Stimulated activated CD4-positive, alpha-beta T cell treated with anti-CD3 and anti-CD28 coated beads, Interleukin-12 subunit alpha, Interleukin-12 subunit beta, amount 100 ng/mL, for 24 hours (primary cell): ENCODE measurements at regions not wholly inside any gene's neighbourhood (a gene's known extent, or its start where the extent isn't known, plus 50 kb on each side); places are given as distances from the start of the nearest gene placed in this dataset.

Source experiments
- DNase-seq, 2 experiments: peaks; one replicate each; pipeline ENCODE4 v3.0.0-alpha.2; 2020; ENCODE audit warnings: low read depth in 2 of 2

DNA sequence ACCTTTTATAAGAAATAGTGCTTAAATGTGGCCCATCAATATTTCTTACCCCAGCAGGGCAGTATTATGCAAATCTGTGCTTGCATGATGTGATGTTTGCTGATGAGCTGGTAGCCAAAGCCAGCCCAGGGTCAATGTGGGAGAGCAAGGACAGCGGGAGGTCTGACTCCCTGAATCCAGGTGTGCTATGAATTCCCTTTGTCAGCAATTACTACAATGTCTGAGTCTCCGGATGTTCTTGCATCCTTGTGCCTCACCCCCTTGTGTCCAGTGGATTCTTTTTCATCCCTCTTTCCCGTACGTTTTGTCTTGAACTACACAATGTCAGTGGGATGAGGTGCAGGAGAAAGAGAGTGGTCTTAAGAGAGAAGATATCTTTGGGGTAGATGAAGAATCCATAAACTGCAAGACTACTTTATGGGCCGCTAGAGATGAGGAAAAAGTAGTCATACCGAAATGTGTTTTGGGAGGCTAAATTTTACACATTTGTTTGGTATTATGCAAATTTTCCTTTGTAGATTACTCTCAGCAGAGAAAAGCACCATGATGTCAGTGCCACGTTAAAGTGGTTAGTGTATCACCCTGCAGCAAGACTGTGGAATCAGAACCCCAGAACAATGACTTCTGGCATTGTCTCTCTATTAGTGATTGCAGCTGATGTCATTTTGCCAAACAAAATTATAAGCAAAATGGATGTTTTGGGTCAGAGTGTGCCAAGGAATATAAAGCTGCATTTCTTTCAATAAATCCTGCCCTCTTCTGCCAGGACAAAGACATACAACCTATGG, 53.5 kb upstream of the TSHZ3 start:
- DNase-seq: no peak

DNA sequence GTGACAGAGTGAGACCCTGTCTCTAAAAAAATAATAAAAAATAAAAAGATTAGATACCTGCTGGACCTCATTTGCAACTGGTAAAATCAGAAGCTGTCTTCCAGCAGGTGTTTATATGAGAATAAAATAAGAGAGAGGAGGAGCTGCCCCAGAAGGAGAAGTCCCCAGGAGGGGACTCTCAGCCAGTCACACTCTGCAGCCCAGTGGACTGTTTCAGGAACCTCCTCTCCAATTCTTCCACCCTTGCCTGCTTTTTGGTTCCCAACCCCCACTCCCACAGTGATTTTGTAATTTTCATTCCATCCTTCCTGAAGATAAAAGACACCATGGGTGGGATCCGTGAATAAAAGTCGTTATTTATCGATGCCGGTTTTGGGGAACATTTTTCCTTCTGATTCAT, 56.9 kb upstream of the TSHZ3 start:
- no peak for DNase-seq

DNA sequence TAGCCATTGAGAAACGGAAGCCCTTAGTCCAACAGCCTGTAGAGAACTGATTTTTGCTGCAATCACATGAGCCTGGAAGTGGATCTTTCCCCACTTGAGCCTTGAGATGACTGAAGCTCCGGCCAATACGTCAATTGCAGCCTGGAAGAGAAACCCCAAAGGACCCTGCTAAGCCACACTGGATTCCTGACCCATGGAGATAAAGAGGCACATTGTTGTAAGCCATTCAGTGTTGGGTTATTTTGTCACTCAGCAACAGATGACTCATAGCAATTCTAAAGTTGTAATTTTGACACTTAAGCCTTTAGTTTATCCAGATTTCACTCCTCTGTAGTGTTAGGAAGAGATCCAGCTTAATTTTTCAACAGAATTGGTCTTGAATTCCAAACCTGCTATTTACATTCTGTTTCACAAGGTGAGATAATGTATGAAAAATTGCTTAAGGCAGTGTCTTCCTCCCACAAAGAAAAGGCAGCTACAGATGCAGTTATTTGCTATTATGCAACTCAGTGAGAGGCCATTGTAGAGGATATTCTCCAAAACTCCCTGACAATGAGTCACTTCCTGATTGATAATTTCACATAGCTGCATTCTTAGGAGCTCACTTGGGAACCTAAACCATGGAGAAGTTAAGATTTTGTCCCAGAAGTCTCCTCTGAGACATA, 59.4 kb upstream of the TSHZ3 start:
- DNase-seq: no peak

DNA sequence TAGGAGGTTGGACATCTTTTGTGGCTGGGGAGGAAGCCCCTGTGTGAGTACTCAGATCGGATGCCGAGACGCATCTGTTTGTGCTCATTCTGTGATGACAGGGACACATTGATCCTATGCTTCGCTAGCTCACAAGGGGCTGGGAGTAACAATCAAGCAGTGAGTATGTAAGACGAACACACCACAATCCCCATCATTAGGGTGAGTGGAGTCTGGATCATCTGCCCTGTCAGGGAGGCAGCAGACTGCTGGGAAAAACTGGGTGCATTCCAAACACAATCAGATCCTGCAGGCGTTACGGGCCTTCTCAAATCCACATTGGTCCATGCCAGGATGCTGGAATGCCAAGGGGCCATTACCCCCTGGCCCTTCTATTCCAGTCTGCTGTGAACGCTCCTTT, 64.1 kb upstream of the TSHZ3 start:
- DNase-seq: no peak

DNA sequence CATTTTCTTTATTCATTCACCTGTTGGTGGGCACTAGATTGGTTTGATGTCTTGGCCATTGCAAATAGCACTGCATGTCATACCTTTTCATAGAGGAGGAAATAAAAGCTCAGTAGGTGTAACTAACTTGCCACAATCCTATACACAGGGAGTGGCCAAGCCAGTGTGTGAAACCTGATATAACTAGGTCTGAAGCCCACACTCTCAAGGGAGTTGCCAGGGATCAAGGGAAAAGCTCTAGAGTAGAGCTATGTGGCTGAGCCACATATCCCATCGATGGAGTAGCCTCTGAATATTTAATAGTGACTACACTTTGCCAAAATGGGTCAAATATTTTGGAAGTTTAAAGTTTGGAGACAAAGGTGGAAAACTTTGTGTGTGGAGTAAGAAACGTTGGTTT, 66.1 kb upstream of the TSHZ3 start:
- no peak for DNase-seq

DNA sequence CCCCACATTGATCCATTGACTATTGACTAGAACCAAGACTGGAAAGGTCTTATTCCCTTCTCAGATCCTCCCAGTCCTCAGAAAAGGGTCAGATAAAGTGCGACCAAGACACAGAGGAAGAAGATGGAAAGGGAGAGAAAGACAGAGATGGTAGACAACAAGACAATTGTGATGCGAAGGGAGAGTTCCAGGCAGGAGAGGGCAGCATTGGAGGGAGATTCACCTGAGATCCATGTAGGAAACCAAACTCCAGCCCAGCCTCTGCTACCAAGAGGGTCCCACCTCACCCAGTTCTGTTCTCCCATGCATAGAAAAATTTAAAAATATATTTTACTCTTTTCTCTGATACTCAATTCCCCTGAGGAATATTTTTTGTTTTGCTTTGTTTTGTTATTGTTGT, 67.3 kb upstream of the TSHZ3 start:
- no peak for DNase-seq

DNA sequence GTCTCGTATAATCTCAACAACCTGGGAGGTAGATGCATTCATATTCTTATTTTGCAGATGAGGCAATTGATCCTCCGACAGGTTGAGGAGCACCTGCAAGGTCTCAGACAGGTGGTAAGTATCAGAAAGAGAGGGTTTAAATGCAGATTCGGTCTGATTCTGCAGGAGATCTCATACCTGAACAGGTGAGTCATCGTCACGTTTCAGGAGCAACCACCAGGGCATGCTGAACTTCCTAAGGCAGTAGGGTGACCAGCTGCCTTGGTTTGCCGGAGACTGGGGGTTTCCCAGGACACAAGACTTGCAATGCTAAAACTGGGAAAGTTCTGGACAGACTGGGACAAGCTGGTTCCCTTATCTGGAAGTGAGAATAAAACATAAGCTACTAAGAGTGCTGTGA, 68.8 kb upstream of the TSHZ3 start:
- DNase-seq: no peak

DNA sequence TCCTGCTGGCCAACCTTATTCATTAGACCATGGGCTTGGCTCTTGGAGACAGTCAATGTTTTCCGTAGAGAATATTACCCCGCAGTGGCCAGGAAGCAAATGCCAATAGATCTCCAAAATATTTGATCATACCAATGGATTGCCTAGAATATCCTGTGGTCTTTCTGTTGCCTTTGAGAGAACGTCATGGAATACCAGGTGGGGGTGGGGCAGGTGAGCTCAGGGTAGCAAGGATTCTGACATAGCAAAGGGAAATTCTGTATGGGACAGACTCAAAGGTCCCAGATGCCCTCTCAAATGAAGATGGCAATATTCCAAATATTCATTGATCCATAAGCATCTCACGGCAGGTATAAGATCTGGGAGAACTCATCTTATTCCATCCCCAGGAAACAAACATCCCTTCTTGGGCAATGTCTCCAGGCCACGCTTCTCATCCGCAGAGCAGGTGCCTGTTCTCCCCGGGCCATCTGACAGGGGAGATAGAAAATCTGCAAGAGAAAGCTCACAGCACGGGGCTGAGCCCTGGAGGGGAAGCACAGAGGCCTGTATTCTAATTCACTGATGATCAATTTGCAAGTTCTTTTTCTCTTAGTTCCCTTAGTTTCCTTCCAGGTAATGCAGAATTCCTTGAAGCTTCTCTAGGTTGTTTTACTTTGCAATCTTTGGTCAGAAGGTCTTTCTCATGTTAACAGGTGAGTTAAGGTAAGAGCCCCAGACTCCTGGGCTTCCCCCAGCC, 69.6 kb upstream of the TSHZ3 start:
- no peak for DNase-seq

DNA sequence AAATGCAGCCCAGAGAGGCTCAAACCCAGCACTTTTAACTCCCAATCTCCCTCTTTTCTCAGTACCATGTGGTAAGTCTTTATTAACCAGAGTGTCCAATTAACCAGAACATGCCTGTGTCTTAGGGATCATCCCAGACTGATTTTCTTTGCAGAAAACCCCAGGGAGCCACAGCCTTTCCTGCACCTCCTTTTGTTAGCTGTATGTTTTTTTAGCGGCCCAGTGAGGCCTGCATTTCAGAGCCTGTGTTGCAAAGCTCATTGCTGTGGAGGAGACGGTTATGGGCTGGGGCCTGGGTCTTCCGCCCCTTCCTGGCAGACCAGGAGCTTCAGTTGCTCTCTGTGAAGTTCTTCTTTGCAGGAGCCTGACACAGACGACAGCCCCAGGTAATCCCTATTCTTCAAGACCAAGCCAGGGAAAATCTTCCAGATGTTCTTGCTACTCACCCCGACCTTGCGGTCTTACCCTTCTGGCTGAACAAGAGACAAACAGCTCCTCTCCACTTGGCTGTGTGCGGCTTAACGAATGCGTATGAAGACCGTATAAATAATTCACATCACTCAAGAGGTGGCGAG, 70.7 kb upstream of the TSHZ3 start:
- DNase-seq: no peak

DNA sequence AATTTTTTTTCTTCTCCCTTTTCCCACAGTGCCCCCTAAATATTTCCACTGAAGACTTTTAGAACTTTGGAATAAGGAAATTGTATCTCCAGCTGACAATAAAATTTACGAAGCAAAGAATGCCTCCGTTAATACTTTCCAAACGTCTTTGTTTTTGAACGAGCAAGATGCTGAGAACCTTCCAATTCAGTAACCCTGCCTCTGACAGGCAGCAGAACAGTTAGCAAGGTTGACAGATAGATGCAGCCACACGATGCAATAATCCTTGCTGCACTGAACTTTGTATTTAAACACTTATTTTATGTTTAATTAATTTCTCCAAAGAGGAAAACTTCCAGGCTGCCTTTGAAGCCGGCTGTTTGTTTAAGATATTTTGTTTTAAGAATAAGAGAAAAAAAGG, 71.8 kb upstream of the TSHZ3 start:
- no peak for DNase-seq

DNA sequence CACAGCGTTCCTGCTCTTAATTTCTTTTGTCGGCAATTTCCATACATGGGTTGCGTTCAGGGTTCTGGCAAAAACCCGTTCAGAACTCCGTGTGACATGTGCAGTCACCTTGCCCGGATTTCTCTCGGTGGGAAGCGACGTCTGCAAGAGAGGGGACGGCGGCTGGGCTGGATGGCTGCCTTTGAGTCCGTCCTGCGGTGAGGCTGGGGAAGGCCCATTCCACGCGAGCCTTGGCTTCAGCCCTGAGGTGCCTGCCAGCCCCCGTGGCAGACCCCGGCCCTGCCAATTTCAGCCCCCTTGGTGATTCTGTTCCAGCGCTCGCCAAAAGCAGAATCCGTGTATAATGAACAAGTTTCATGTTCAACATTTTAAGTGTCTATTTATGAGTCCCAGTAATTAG, 72.6 kb upstream of the TSHZ3 start:
- no peak for DNase-seq

DNA sequence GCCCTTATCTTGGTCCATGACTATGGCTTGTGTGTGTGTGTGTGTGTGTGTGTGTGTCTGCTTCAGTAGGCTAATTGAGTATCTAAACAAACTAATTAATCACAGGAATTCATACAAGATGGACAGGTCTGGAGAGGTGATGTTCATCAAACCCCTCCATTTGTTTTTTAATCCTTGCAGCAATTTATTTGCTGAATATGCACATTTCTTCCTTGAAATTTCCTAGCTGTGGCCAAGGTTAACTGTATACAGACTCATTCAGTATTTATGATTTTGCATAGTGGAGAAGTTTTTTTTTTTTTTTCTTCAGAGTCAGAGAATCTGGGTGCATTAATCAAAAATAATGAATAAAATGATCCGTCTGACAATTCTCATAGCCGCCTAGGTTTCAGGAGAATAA, 74.7 kb upstream of the TSHZ3 start:
- DNase-seq: no peak

DNA sequence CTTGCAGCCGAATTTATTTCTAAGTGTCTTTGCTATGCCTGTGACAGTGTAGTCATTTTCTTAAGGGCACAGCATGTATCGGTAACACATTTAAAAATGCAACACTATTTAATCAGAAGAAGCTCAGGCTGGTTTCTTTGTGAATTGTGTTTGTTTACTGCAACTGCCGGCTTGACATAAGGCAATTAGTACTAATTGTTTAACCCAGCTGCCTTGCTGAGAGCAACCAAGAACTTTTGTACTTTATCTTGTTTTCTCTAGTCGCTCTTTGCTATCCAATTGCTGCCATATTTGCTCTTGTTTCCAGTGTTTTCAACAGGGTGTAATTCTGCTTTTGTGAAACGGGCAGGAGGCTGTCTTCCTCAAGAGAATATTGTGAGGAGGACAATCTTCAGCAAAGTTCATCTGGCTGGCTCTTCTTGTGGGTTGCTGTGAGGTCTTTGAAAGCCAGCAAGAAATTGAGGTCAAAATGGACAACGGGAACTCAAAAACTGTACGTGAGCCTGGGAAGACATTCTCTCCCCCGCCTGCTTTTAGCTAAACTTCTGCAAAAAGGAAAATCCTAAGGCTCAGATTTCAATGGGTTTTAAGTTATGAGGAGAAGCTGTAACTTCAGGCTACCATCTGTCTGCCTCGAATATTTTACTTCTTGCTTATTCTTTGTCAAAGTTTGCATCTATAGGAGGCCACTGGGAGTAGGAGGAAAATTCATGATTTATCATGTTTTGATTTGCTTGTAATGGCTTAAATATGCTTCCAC, 75.8 kb upstream of the TSHZ3 start:
- no peak for DNase-seq

DNA sequence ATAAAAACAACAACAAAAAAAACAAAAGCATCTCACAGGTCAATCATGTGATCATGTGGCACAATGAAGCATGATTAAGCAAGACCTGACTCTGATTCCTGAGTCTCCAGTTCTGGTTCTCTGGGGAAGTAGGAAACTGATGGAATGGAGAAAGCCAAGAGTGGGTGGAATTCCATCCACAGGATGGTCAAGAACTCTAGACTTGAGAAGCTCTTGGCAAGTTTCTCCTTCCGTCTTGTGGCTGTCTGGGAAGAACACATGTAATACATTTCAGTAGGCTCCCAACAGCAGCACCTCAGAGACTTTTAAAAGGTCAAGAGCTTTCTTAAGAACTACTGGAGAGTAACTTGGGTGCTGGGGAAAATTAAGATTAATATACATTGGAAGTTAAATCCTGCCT, 78.6 kb upstream of the TSHZ3 start:
- no peak for DNase-seq

DNA sequence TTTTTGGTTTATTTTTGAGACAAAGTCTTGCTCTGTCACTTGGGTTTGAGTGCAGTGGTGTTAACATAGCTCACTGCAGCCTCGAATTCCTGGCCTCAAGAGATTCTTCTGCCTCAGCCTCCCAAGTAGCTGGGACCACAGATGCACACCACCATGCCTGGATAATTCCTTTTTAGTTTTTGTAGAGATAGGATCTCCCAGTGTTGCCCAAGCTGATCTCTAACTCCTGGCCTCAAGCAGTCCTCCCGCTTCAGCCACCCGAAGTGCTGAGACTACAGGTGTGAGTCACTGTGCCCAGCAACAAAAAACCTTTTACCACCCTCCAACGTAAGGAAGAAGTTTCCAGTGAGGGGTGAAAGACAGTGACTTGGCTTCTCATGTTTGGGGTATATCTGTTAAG, 81.1 kb upstream of the TSHZ3 start:
- DNase-seq: no peak

DNA sequence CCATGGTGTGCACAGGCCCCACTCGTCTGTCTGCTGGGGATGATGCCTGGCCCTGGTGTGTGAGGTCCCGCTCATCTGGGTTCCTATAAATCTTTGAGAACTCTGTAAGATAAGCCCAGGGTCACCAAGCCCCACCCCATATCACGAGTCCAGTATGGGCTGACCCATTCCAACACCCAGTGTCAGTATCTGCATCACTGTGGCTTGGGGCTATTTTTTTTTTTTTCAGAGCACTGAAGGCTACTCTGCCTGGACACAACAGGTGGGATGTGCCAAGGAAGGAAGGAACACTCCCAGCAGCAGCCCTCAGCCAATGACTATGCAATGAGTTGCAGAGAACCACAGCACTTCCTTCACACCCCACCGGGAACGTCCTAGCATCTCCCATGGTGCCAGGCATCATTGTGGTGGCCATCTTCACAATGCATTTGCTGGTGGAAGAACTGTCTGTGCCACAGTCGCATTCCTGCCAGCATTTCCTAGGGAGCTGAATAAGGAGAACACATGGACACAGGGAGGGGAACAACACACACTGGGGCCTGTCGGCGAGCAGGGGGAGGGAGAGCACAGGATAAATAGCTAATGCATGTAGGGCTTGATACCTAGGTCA, 83.1 kb upstream of the TSHZ3 start:
- DNase-seq: no peak

DNA sequence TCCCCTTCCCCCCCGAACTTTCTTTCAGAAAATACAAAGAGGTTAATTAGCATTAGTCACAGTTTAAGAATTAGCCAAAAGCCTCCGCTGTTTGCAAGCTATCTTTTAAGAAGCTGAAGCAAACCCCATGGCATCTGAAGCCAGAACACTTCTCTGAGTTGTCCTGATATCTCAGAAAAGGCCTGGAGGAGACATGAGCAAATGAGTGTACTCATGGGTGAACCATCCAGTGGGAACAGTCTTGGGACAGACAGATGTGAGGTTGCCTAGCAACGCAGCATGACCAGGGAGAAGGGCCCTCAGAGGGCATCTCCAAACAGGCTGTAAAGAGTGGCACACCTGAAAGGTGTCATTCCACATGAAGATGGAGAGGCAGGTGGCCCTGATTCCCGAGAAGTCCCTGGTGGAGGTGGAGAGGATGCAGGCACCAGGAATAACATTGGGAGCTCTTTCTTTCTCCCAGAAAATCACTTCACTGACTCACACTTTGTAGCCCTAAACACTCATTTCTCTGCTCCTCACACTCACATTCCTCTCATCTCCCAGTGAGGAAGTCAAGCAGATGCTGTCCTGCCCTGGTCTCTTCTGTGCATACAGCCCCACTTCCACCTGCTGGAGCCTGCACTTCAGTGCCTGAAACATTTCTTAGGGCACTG, 87.0 kb upstream of the TSHZ3 start:
- DNase-seq: no peak

DNA sequence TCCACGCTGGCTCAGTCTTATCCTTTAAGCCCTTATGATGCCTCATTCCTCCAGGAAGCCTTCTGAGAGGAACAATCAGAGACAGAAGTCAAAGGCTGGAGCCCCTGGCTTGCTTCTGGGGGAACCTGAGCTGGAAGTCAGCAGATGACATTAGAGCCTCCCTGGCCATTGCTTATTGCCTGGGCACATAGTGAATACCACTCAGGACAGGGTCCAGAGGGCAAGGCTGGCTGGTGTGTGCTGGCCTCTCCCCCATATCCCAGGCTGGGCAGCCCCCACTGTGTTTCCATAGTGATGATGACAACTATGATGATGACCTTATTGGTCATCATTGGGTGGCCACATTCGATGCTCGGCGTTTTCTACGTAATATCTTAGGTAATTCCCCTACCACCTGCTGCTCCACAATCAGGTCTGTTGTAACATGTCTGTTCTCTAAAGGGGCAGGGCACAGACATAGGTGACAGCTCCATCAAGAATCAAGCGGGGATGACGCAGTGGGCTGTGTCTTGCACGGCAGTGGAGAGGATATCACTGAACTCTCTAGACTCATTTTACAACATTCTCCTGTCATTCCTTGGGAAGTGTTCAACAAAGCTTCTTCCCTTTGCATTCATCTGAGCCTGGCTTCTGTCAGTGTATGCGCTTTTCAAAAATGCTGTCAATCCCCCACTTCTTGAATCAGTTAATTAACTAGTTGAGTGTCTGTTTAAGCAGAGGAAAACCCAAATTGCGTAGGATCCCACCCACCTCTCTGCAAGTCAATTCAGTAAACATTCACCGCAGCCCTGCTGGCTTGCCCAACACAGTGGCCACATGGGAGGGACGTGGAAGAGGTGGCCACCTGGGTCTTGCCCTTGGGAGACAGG, 89.4 kb upstream of the TSHZ3 start:
- no peak for DNase-seq

DNA sequence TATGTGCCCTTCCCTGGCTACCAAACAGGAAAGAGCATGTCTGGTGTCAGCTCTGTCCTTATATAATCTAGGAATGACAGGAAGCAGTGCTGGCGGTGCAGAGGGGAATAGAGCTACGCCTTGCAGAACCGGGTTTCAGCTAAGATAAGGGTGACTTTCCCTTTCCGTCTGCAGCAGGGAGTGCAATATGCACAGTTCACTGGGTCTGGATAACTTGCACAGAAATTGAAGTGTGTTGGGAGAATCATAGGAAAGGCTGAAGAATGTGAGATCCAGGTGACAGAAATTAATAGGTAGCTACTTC, 90.0 kb upstream of the TSHZ3 start:
- DNase-seq: no peak

DNA sequence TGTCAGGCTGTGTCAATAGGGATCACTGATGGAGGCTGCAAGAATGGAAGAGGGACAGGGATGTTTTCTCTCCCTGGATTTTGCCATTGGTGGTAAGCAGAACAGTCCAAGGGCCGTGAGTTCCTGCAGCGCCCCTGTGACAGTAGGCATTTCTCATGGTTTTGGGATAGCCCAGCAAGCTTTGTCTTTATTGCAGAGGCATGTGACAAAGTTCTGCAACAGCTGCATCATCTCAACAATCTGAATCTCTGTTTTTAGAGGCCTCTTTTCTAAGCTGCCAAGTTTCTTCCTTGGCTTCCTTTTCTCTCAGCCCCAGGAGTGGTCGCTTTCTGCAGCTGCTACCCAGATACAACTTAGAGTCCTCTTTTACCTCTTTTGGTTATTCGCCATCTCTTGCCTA, 95.7 kb upstream of the TSHZ3 start:
- DNase-seq: no peak
